NCI-H1417 treated with DMSO at 0.1 percent for 48 hours (cell line): ENCODE measurements at regions not wholly inside any gene's neighbourhood (a gene's known extent, or its start where the extent isn't known, plus 50 kb on each side); places are given as distances from the start of the nearest gene placed in this dataset.

Experiments
- DNase-seq: peaks from one replicate; lab custom pipeline; 2025; lab: John Stamatoyannopoulos, UW

DNA sequence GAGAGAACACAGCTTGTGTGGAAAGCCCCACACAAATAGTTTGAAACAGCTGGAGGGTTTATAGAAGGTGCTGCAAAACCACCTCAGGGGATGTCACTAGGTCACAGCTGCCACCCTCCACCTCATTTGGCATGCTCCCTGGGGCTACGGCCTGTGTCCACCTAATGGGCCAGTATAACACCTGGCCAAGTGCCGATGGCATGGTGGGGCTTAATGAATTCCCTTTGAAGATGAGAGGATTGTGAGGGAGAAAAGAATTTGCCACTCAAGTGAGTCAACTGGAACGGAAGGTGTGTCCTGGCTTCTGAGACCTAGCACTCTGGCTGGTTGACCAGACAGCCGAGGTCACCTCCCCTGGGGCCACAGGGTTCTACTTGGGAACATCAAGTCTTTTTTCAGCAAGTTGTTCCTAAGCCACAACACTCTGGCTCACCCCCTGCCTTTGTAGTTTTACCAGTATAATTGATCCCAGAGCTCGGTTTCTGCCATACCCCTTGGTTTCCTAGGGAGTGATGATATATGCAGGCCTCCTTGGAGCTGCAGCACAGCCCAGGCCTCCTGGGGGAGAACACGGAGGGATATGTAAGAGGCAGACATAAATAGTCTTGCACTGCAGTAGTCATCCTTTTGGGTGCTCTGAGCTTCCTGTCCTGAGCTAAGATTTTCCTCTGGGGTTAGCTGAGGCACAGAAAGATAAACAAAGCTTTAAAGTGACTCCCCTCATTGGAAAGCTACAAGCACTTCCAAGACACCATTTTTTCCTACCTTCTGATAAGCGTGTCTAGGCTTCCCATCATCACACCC is 178.2 kb upstream of the LPP start:
- DNase-seq: no peak

DNA sequence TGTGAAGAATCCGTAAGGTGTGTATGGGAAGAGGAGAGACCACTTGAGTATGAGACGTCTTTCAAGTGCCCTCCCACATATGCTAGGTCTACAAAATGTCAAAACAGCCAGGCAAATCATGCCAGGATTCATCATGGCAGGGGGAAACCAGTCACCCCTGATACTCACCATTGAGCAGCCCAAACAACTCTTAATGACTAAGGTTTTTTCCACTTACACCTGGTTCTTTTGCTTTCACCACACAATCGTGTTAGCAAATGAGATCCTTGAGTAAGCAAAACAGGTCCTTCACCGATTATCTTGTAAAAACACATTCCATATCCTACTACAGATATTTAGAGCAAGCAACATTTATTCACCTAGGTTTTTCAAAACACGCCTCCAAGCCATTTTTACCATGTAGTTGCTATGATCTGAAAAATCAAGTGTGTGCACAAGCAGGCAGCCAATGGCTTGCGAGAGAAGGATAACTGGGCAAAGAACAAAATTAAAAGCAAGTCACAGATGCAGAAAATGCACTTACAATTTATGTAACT is 177.5 kb upstream of the LPP start:
- DNase-seq: no peak

DNA sequence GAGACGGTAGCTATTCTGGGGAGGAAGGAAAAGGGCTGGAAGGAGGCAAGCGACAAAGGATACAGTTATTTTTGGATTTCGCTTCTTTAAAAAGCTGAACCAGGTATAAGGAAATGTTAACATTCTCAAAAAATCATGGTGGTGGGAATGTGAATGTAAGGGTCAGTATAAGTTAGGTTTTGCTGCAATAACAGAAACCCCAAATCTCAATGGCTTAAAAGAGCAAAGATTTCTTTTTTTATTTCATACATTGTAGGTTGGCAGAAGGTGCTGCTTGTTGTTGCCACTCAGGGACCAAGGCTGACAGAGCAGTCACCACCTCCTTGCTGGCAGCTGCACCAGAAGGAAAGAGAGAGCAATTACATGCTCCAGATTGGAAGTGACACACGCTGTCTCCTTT is 176.3 kb upstream of the LPP start:
- no peak for DNase-seq

DNA sequence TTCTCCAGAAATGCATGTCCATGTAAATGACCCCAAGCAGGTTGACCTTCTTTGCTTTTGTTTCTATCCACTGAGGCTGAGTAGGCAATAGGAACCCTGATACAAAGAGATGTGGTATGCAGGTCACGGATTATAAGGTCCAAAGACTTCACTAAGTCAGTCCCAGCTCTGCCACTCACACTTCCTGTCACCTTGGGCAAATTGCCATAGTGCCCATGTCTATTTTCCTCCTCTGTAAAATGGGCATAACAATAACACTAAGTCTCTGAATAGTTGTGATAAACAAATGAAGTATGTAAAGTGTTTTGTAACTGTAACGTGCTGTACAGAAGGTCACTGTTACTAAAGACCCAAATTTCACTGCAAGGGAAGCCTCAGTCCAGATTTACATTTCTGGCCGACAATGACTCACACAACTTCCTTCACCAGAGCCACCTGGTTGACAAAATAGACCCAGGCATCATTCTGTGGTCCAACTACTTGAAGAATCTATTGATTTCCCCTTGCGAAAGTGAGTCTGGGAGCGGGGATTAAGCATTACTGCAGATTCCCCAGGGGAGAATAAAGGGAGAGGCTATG is 175.4 kb upstream of the LPP start:
- no peak for DNase-seq

DNA sequence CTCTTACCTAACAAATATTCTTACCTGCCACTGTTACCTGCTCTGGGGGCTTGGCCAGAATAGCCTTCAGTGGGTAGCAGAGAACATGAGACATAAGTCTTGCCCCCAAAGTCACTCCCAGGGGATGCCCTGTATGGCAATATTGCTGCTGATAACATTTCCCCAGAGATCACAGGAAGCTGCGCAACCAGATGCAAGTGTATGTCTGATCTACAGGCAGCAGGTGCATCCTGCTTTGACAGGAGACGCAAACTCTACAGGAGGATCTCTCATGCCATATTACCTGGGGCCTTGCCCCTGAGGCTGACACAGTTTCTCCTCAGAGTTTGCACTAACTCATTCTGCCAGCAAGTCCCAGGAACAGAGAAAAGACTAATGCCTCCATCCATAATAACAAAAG is 174.4 kb upstream of the LPP start:
- DNase-seq: no peak

DNA sequence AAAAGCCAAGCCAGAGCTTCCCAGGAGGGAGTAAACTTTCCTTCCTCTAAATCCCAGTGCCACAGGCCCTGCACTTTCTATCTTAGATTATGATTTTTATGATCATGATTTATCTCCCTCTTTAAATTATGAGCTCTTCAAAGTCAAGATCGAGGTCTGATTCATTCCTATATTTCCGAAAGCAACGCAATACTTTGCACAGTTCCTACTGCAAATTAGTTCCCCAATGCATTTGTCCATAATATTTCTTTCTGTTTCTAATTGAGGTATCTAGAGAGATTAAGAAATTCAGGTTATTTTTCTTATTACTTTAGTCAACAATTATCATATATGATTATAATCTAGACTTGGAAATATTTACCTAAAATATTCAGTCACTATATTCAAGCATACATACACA is 173.1 kb upstream of the LPP start:
- DNase-seq: no peak

DNA sequence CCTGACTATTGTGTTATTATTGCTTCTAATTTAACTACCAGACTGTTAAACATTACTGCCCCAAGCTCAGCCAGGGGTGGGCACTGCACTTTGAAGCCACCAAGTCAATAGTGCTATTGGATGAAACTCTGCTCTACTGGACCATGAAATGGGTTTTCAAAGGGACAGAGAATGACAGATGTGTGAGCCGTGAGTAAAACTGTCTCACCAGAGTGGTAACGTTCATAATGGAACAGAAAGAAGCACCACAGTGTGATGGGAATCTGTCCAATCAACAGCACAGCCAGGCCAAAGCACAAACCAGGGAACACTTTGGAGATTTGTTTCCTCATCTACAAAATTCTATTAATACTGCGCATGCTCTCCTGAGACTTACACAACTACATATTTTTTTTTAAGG is 171.8 kb upstream of the LPP start:
- no peak for DNase-seq

DNA sequence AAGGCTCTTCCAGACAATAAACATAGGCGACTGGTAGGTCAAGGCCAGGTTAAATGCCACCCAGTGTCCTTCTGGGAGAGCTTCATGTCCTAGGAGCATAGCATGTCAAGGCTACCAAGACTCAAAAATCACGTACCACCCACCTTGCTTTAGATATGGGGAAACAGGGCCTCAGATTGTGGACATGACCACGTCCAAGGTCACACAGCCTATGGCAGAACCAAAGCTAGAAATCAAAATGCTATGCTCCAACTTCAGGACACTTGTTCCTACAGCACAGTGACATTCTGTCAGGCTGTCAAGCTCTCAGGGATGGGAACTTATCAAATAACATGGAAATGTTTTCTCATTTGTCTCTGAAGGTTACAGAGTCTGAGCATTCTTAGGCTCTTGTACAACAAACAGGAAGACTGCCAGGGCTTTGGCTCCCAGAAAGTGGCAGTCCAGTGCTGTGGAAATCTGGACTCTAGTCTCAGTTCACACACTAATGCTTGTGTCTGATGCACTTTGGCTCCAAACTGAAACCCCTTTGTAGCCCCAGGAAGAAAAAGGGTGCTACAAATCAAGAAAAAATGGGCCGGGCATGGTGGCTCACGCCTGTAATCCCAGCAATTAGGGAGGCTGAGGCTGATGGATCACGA is 170.4 kb upstream of the LPP start:
- no peak for DNase-seq

DNA sequence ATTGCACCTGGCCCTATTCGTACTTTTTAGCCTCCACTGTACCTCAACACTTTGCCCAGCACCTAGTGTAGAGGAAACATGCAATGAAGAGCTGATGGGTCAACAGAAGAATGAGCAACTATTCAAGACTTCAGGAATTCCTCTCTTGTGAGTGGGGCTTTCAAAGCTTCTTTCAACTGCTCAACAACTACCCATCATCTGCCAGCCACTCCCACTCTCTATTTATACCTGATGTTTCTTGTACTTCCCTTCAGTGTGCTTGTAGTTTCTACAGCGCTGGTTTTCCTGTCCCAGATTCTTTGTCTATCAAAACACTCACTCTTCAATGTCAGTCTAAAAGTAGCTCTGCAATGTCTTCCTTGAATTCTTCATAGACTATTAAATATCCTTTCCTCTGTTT is 168.3 kb upstream of the LPP start:
- DNase-seq: no peak

DNA sequence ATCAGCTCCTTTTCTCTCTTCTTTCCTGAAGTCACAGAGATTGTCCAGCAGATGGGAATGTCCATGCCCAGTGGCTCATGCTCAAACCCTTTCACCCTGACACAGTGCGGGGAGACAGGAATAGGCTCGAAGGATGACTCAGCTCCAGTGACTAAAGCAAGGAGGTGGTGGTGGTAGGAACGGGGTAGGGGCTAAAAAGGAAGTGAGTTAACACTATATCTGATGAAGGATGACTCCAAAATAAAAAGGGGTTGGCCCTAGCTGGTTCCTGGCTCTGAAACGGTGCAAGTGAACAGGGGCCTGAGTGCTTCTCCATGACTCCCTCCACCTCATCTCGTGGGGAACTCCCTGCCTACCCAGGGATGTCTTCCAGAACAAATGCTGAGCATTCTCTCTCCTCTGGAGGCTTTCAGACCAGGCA is 167.4 kb upstream of the LPP start:
- no peak for DNase-seq

DNA sequence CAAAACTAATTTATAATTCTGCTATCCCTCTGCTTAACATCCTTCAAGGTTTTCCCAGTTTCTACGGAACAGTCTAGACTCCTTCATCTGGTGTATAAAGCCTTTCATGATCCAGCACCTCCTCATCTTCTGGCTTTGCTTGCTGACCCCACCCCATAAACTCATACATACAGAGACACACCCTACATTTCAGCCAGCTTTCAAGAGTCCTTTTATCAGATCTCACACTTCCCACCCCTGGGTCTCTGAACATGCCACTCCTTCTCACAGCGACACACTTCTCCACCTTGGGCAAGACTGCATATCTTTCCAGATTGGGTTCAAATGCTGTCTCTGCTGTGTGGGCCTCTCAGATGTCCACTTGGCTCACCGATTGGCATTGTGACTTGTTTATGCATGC is 166.8 kb upstream of the LPP start:
- no peak for DNase-seq

DNA sequence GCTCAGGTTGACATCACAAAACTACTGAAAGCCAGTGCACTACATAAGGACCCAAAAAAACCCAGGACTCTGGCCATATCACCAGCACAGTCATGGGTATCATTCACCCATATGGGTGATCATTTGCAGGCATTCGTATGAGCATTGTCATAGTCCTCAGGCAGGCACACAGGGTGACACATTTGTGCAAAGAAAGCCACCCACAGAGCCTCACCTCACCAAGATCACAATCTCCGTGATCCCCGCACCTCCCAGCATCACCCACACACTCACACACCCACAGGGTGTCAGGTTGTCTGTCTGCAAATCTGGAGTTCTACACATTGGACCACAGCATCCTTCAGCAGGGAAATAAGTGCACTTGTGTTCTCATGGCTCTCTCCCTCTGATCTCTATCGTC is 166.0 kb upstream of the LPP start:
- DNase-seq: no peak

DNA sequence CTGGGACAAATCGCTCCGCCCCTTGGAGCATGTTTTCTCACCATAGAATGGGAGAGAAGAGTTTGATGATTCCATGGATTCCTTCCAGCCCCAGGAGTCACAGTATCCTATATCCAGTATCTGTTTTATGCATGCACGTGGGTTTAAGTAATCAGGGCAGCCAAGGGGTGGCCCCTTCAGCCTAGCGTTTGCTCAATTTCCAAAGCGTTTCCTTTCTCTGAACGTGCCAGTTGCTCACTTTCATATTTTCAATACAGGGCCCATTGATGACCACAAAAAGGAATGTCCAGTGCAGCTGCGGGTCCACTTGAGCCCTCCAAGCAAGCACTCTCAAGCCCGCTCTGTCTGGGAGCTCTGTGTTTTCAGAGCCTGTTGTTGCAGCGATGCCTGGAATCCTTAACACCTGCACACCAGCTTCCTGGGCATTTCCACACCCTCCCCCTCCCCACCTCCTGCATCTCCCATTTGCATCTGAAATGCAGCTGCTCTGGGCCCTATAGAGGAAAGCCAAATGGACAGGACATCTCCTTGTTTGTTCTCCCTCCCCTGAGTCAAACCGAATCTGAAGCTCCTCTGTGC is 164.3 kb upstream of the LPP start:
- peak; percentile 45 for DNase-seq

DNA sequence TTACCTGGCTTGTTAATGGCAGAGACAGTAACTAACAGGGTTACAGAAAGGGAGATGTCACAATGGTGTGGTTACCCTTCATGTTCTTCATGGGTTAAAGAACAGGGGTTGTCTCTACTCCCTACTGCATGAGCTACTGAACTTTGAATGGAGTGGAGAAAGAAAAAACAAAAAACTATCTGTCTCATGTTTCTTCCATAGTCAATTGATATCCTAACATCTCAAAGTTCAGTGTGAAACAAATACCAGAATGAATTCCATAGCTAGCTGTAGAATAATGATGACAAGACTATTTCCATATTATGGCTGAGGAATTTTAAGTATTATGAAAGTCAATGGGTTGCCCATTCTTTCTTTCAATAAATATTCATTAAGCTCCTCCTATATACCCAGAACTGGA is 161.3 kb upstream of the LPP start:
- DNase-seq: no peak

DNA sequence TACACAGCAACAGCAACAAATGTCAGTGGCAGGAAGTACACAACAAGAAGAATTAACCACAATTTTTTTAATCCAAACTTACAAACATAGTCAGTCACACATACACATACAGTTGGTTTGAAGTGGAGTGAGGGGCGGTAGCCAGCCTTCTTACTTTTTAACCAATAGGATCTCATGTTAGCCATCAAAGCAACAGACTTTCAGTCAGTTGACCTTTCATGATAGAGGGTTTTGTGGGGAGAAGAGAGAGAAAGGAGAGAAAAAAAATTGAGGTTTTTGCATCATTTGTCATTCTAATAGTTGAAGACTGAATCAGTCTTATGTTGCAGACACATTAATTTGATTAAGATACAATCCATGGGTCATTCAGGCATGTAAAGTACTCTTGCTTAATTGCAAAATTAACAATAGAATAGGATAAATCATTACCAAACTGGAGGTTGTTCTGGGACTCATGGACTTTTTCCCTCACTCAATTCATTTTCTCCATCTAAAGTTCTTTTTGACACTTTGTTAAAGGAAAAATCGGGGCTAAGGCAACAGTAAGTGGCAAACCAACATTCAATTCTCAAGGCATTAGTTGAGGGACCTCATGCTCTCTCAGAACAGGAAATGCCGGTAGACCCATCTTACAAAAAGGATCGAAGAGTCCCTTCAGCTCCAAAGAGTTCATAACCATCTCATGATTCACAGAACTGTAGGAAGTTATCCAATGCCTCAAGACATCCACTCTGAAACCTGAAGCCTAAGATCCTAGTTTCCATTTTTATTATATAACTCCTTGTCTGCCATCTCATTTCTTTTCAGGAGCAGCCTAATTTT is 159.5 kb upstream of the LPP start:
- DNase-seq: no peak

DNA sequence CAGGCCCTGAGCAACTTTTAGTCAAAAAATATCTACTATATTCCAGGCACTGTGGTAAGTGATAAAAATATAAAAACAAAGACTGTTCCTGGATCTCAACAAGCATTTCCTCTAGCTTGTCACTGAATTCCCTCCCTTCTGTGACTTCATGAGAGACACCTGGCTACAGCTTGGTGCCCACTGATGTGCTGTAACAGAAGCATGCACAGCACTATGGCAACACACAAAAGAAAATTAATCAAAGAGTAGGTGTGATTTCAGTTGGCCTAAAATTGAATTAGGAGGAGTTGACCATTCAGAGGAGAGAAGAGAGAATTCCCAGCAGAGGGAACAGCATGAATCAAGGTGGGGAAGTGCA is 158.9 kb upstream of the LPP start:
- DNase-seq: no peak

DNA sequence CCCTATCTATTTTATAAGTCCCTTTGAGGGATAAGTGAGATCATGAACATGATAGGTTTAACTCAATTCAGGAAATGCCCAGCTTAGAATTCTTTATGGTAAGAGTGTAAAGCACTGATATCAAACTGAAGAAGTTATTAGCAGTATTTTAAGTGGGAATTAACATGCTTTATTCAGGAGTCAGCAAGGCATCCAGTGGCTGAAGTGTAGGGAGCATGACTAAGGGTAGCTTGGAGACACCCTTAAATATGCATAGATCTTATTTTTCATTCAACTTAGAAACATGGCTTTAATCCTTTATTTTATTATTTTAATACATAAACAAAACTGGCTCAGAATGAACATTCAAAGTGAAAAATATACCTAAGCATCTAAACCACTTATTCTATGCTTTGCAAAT is 158.3 kb upstream of the LPP start:
- no peak for DNase-seq

DNA sequence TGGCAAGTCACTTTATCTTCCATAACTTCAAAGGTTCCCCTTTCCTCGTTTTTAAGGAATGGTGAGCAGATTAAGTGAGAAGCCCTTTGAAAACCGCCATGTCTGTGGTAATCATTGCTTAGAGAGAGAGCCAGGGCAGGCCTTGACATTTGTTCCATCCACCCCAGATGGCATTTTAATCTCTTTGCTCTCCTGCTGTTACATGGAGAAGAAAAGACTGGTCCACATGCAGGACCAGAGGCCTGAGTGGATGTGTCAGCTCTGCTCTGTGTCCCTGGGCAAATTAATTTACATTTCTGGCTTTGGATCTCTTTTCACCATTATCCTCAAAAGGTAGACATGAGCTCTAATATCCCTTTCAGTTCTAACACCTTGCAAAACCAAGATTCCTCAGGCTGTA is 157.3 kb upstream of the LPP start:
- DNase-seq: no peak

DNA sequence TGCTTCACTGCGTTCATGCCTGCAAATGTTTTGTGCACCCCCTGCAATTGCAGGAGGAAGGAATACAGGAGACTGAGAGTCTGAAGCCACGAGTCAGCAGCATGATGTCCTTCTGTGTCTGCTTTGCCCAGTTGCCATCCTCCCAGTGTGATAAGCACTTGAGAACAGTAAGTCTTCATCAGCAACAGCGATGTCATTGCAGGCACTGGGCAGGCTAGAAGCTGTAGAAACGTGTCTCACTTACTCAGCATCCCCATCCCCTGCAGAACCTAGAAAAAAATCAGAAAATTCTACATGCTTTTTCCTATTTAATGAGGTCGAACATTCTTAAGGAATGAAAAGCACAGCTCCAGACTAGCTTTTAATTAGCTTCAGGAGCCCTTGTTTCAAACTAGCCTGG is 156.5 kb upstream of the LPP start:
- no peak for DNase-seq

DNA sequence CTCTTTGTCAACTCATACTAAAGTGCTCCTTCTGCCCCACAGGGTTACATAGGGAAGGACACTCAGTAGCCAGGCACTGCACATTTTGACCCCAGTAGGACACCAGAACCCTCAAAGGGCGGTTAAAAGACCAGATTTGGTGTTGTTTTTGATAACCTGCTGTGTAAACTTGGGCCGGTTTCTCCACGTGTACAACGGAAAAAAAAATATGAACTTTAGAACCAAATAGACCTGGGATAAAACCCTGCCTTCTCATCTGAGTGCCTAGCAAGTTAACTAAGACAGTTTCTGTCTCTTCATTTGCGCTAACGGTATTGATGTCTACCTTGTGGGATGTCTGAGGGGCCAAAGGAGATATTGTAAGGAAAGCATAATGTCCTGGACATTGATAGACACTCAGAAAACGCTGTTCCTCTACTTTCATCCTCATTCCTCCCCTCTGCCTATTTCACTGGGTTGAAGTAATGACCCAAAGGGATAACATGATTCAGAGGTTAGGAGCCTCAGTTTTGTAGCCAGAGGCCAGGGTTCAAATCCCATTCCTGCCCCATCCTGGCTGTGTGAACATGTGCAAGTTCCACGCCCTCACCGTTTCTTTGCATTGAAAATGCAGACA is 155.9 kb upstream of the LPP start:
- no peak for DNase-seq

DNA sequence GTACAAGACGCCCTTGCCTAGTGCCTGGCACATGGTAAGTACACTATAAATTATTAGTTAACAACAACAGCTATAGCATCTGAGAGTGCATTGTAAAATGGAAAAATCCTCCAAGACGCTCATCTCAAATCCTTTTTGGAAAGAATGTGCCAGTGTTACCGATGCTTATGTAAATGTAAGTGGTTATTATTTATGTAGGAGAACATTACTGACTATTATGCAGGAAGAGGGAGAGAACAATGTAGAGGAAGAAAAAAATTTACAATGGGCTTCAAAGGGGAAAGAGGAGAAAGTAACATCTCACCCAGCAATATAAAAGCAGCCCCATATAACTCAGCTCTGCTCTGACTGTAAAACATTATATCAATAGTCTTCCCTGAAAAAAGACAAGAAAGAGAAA is 155.3 kb upstream of the LPP start:
- DNase-seq: no peak

DNA sequence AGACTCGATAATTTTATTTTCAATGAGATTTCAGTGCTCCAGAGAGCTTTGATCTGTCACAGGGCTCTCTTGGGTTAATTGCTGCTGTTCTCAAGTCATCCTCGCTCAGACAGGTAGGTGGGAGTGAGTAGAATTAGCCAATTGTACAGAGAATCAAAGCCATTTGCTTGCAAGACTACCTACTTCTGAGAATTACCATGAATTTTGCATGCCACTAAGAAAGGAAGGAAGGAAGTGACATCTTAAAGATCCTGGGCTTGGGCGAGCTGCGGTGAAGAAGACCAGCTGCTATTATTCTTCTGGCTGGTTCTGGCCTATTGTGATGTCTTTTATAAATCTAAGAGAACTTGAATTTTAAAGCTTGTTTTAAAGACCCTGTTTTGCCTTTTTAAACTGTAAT is 154.1 kb upstream of the LPP start:
- no peak for DNase-seq
